Activated CD8-positive, alpha-beta memory T cell treated with anti-CD3 and anti-CD28 coated beads for 1 hour (primary cell): ENCODE measurements at regions not wholly inside any gene's neighbourhood (a gene's known extent, or its start where the extent isn't known, plus 50 kb on each side); places are given as distances from the start of the nearest gene placed in this dataset.

ENCODE experiments used
- DNase-seq, 2 donors: peaks; one replicate each; pipeline ENCODE4 v3.0.0-alpha.2; 2020; ENCODE audit warnings: low read depth in 1 of 2; ENCODE audit errors: extremely low read depth in 1 of 2

GRCh38 chr9:97747201-97747965, 50.2 kb upstream of the XPA start:
- DNase-seq, result no peak

DNA sequence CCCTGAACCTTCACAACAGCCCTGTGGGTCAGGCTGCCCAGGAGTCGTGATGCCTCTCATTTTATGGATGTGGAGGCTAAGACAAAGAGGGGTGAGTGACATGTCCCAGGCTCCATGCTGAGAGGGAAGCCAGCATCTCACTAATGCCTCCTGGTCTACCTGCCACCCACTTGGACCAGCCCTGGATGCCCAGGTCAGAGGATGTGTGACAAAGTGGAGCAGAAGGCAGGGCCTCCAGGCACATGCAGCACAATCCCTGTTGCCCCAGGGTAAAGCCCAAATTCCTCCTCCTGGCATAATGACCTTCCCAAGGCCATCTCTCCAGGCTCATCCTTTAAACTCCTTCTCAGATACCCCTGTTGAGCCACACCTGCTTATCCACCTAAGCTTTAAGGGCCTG, 51.4 kb upstream of the XPA start:
- DNase-seq, result no peak

DNA sequence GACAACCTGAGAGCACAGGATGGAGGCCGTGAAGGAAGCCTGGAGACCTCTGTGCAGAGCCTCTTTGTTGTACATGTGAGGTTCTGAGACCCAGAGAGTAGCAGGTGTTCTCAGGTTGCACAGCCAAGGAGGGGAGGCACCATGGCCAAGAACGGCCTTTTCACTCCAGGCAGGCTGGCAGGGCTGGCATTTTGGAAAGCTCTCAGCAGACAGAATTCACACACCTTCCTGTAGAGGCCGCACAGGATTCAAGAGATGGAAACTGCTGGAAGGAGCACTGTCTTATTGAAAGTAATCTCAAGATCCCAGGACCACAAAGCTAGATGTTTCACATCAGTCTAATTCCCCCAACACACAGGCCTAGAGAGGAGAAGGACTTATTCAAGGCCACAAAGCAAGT, 52.8 kb upstream of the XPA start:
- no peak for DNase-seq

DNA sequence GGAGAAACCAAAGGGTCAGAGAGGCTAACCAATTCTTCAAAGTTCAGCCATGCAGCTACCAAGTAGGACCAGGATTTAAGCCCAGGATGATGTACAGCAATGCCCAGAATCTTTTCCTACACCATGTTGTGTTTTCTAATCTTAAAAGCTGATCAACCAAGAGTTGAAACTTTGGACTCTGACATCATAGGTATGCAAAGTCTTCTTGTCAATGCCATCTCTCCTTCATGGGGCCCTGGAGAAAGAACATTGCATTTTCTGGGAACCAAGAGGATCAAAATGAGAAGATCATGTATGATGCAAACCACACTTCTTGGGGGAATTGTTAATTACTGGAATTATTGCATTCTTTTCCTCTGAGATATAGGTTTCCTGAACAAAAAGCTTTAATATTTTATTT, 54.4 kb upstream of the XPA start:
- no peak for DNase-seq

DNA sequence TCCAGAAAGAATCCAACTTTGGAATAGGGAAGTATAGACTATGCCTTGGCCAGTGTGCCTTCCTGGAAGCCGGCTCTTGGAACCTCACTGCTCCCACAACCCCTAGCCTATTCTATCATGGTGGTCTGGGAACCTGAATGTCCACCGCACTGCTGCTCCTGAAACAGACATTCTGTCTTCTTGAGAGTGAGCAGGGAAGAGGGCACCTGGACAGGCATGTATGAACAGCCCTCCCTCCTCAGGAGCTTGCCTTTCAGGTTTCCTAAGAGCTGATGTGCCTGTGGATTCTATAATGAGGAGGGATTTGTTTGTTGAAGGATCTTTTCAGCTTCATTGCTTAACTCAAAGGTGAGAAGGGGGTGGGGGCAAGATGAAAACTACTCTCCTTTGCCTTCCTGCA, 55.1 kb upstream of the XPA start:
- DNase-seq, result no peak

- no peak for DNase-seq
Observed at GRCh38 chr9:97753364-97753763, 56.2 kb upstream of the XPA start.

GRCh38 chr9:97753975-97754374, 56.8 kb upstream of the XPA start:
- no peak for DNase-seq

- DNase-seq, result no peak
Observed at GRCh38 chr9:97755618-97756267, 58.6 kb upstream of the XPA start.

DNA sequence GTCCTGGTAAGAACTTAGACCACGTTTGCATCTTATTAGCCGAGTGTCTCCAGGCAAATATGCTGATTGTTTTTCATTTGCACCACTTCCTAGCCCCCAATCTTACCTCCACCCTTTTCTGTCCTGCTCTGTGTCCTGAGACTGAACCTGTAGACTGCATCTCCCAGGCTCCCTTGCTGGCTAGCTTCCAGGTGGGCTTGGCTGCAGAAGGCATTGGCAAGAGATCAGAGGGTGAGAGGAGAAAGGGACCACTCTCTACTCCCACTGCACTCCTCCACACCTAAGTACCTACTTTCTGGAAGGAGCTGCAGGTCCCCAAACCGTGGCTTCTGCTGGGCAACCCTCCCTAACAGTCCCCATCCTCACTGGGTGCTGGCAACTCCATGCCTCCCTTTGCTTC, 59.9 kb upstream of the XPA start:
- no peak for DNase-seq

DNA sequence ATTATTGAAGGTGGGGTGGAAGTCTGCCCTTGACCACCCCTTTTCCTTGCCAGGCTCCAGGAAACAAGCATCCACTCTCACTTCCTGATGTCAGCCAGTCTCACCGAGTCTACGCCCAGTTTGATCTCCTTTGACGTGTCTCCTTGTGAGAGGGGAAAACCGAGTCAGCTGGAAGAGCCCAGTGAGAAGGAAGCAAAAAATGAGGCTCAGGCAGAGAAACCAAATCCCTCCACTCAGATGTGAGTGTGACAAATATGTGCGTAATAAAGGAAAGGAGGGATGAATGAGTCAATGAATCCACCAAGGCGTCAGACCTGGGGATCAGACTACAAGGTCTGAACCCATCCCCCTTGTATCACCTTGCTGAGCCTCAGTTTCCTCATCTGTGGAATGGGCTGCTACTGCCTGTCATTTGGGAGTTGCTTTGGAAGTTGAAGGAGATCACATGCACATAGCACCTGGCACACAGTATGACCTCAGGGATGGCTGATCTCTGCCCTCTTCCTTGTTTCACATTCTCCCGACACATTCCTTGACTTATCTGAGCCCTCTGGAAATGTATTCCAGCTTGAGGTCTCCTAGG, 61.3 kb upstream of the XPA start:
- no peak for DNase-seq

GRCh38 chr9:97759581-97760288, 62.6 kb upstream of the XPA start:
- DNase-seq, result no peak

- DNase-seq, result no peak
Observed at GRCh38 chr9:97761056-97761598, 64.0 kb upstream of the XPA start.

GRCh38 chr9:97761879-97762278, 64.7 kb upstream of the XPA start:
- DNase-seq, result no peak

DNA sequence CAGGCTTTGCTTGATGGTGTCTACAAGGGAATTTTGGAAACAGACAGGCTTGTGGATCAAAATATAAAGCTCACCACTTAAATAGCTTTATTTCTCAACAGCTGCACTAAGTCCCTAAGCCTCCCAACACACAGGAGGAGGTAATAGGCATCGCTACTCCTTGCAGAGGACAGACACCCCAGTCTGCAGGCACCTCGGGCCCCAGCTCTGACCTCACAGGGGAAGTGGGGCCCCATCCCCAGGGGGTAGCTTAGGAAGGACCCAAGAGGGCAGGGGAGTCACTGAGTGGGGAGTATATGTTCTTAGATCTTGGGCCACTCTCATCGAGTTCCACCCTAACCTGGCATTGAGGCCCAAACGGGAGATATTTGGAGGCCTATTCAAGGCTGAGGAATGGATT, 66.7 kb upstream of the XPA start:
- no peak for DNase-seq

GRCh38 chr9:97766092-97766491, 69.0 kb upstream of the XPA start:
- DNase-seq, result no peak

DNA sequence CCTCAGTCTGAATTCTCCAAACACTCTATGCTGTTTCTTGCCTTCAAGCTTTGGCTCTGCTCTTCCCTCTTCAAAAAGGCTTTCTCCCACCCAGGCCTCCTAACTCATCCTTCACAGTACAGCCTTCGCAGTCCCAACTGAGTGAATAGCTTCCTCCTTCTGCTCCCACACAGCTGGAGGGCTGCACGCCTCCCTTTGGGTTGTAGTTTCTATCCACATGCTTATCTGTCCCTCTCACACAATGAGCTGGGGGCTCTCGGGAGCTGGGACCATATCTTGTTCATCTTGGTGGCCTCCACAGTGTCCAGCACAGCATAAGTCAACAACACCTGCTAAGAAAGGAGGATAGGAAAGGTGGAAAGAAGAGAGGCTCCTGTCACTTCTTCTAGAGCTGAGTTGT, 69.5 kb upstream of the XPA start:
- no peak for DNase-seq

DNA sequence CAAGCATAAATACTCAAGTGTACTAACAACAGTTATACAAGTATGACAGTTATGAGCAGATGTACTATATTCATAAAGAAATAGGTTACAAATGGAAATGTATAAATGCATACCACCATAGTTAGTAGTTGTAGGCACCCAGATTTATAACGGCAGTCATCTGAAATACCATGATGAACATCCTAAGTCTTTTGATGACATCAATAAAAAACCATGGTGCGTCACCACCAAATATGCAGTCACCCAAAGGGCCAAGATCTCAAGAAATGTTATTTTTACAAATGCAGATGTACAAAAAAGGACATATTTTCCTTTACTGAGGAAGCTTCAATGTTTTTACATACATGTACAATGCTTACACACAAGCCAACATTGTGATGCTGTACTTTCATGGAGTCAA, 70.8 kb upstream of the XPA start:
- no peak for DNase-seq

- no peak for DNase-seq
Observed at GRCh38 chr9:97768746-97769145, 71.6 kb upstream of the XPA start.

- no peak for DNase-seq
Observed at GRCh38 chr9:97769208-97769607, 72.1 kb upstream of the XPA start.

- no peak for DNase-seq
Observed at GRCh38 chr9:97770808-97771372, 73.8 kb upstream of the XPA start.

- DNase-seq, result no peak
Observed at GRCh38 chr9:97771641-97772040, 74.5 kb upstream of the XPA start.
